Skeletal muscle tissue (tissue), 3 donors: ENCODE measurements at regions not wholly inside any gene's neighbourhood (a gene's known extent, or its start where the extent isn't known, plus 50 kb on each side); places are given as distances from the start of the nearest gene placed in this dataset.

Experiments used
- H3K27ac ChIP-seq: one replicate; pipeline ENCODE4 v1.7.0; 2013; ENCODE audit warnings: mild to moderate bottlenecking, low read depth, low read length, inconsistent platforms
- H3K27me3 ChIP-seq, 3 donors: one replicate each; pipeline ENCODE4 v1.7.0; 2013; ENCODE audit warnings: low read length in 3 of 3; ENCODE audit not compliant: control insufficient read depth in 3 of 3, insufficient read depth in 3 of 3
- H3K36me3 ChIP-seq, 3 donors: one replicate each; pipeline ENCODE4 v1.7.0; 2013; ENCODE audit warnings: low read length in 3 of 3; ENCODE audit not compliant: control insufficient read depth in 3 of 3, insufficient read depth in 3 of 3
- H3K4me1 ChIP-seq, 3 donors: one replicate each; pipeline ENCODE4 v1.7.0; 2013; ENCODE audit warnings: low read length in 3 of 3, mild to moderate bottlenecking in 3 of 3; ENCODE audit not compliant: control insufficient read depth in 3 of 3, insufficient read depth in 3 of 3
- H3K4me3 ChIP-seq, 3 donors: one replicate each; pipeline ENCODE4 v1.7.0; 2013; ENCODE audit warnings: low read length in 3 of 3
- H3K9ac ChIP-seq, 3 donors: one replicate each; pipeline ENCODE4 v1.7.0; 2013; ENCODE audit warnings: low read length in 3 of 3, mild to moderate bottlenecking in 3 of 3, moderate library complexity in 2 of 3, low read depth in 1 of 3
- H3K9me3 ChIP-seq, 3 donors: one replicate each; pipeline ENCODE4 v1.7.0; 2013; ENCODE audit warnings: low read length in 3 of 3; ENCODE audit not compliant: control insufficient read depth in 3 of 3
- donor health status: Osteomylitis.

DNA sequence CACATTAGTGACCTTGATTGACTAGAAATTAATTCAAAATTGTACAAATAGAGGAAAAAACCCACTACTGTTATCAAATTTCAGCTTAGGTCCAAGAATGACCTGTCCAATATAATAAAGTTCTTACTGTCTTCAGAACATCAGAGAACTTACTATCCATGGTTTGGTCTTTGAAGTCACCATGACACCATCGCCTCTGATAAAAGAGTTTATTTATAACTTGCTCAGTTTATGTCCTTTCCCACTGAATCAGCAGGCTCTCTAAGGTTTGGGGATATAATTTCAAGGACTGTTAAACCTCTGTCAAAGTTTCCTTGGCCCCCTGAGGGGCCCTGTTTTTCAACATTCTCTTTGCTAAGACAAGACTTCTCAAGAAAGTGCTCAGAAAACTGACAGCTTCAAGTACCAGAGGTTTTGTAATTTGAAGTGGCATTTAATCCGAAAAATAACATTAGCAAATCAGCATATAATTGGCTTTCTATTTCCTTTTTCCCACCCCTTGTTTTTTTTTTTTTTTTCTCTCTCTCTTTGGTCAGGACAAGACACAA, 191.7 kb upstream of the FERD3L start:
- Histone ChIP-seq H3K4me1 (no peaks in the 10 kb centered on the region), H3K36me3 (no peaks in the 10 kb centered on the region), H3K4me3 (no peak overlapping the region), H3K27ac (no peak overlapping the region), H3K27me3 (no peaks in the 10 kb centered on the region), H3K9me3 (no peaks in the 10 kb centered on the region), H3K9ac (no peak overlapping the region)

DNA sequence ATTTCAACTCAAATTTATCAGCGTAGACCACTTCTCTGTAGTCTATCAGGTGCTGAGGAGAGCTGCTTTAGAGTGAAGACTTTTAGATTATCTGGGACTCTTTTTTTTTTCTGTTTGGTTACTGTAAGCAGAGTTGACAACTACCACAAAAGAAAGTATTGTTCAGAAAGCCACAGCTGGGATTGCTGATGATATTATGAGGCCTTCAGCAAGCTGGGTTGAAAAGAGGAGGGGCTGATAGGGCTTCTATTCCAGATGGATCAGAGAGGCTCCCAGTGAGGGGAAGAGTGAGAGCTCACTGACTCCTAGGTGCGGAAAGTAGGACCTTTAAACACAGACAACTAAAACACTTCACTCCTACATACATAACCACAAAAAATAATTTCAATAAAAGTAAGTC, 188.5 kb upstream of the FERD3L start:
- Histone ChIP-seq H3K9ac (no peak overlapping the region), H3K36me3 (no peaks in the 10 kb centered on the region), H3K4me1 (no peaks in the 10 kb centered on the region), H3K4me3 (no peak overlapping the region), H3K9me3 (no peaks in the 10 kb centered on the region), H3K27me3 (no peaks in the 10 kb centered on the region), H3K27ac (no peak overlapping the region)

GRCh38 chr7:19327018-19327417, 181.8 kb upstream of the FERD3L start:
- H3K9ac ChIP-seq: no peak overlapping the region
- H3K27ac ChIP-seq: no peak overlapping the region
- H3K4me1 ChIP-seq: no peaks in the 10 kb centered on the region
- no peaks in the 10 kb centered on the region for H3K27me3 ChIP-seq
- no peaks in the 10 kb centered on the region for H3K9me3 ChIP-seq
- H3K36me3 ChIP-seq: no peaks in the 10 kb centered on the region
- no peak overlapping the region for H3K4me3 ChIP-seq

GRCh38 chr7:19322002-19322401, 176.8 kb upstream of the FERD3L start:
- H3K27me3 ChIP-seq: no peaks in the 10 kb centered on the region
- H3K4me1 ChIP-seq: no peaks in the 10 kb centered on the region
- no peak overlapping the region for H3K9ac ChIP-seq
- H3K27ac ChIP-seq: no peak overlapping the region
- no peaks in the 10 kb centered on the region for H3K36me3 ChIP-seq
- no peaks in the 10 kb centered on the region for H3K9me3 ChIP-seq
- no peak overlapping the region for H3K4me3 ChIP-seq

DNA sequence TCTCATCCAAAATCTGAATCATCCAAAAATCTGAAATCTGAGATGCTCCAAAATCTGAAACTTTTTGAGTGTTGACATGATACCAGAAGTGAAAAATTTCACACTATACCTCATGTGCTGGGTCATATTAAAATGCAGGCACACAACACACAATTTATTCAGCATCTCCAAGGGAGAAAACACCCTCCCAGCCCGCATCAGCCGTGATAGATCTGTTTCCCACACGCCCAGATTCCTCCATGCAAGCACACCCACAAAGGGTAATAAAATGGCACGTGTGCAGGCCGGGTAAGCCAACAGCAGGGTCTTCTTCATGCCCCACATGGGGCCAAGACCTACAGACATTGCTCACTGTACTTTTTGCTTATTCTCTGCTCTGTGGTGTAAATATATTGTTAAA, 173.1 kb upstream of the FERD3L start:
- Histone ChIP-seq H3K27ac (no peak overlapping the region), H3K36me3 (no peaks in the 10 kb centered on the region), H3K4me1 (no peaks in the 10 kb centered on the region), H3K27me3 (no peaks in the 10 kb centered on the region), H3K9ac (no peak overlapping the region), H3K4me3 (no peak overlapping the region), H3K9me3 (no peaks in the 10 kb centered on the region)

- Histone ChIP-seq H3K4me1 (no peaks in the 10 kb centered on the region), H3K27ac (no peak overlapping the region), H3K36me3 (no peaks in the 10 kb centered on the region), H3K9ac (no peak overlapping the region), H3K9me3 (no peaks in the 10 kb centered on the region), H3K27me3 (no peaks in the 10 kb centered on the region), H3K4me3 (no peak overlapping the region)
Measured at GRCh38 chr7:19317461-19317860, 172.2 kb upstream of the FERD3L start.

GRCh38 chr7:19312416-19312815, 167.2 kb upstream of the FERD3L start:
- no peak overlapping the region for H3K9ac ChIP-seq
- H3K36me3 ChIP-seq: no peaks in the 10 kb centered on the region
- no peak overlapping the region for H3K27ac ChIP-seq
- no peaks in the 10 kb centered on the region for H3K9me3 ChIP-seq
- no peaks in the 10 kb centered on the region for H3K4me1 ChIP-seq
- no peaks in the 10 kb centered on the region for H3K27me3 ChIP-seq
- H3K4me3 ChIP-seq: no peak overlapping the region

GRCh38 chr7:19307554-19307953, 162.3 kb upstream of the FERD3L start:
- Histone ChIP-seq H3K36me3 (no peaks in the 10 kb centered on the region), H3K9ac (no peak overlapping the region), H3K27ac (no peak overlapping the region), H3K27me3 (no peaks in the 10 kb centered on the region), H3K4me1 (no peaks in the 10 kb centered on the region), H3K4me3 (no peak overlapping the region), H3K9me3 (no peaks in the 10 kb centered on the region)

DNA sequence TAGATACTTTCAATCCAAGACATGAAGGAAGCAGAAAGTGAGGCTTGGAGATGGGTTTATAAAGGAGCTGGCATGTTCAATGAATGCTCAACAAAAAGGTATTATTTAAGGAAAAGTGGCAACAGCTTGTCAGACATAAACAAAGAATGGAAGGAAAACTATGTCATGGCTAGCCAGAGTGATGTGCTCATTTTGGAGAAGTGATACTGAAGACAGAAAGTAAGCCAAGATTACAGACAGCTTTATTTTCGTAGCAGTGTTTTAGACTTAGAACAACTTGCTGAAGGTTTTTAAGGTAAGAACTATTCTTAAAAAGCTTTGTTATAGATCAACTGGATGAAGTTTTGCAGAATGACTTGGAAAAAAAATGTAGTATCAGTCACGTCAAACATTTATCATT, 160.5 kb upstream of the FERD3L start:
- Histone ChIP-seq H3K36me3 (no peaks in the 10 kb centered on the region), H3K27ac (no peak overlapping the region), H3K9me3 (no peaks in the 10 kb centered on the region), H3K4me3 (no peak overlapping the region), H3K4me1 (no peaks in the 10 kb centered on the region), H3K9ac (no peak overlapping the region), H3K27me3 (no peaks in the 10 kb centered on the region)

GRCh38 chr7:19304086-19304485, 158.9 kb upstream of the FERD3L start:
- Histone ChIP-seq H3K27ac (no peak overlapping the region), H3K4me3 (no peak overlapping the region), H3K9me3 (no peaks in the 10 kb centered on the region), H3K4me1 (no peaks in the 10 kb centered on the region), H3K27me3 (no peaks in the 10 kb centered on the region), H3K9ac (no peak overlapping the region), H3K36me3 (no peaks in the 10 kb centered on the region)

DNA sequence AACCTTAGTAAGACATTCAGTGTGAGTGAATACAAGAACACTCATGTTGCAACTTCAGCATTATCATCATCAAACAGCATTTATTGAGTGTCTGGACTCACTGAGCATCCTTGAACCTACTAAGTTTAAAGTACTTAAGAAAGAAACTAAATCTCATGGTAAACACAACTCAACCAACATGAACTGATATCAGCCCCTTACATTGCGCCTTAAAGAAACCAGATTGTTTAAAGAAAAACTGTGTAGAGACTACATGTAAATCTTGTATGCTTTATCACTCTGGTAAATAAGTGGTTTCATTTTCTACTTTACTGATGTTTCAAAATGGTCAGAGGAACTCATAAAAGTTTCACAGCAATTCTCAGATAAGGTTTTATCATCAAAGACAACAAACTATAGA, 157.5 kb upstream of the FERD3L start:
- Histone ChIP-seq H3K9ac (no peak overlapping the region), H3K4me3 (no peak overlapping the region), H3K36me3 (no peaks in the 10 kb centered on the region), H3K4me1 (no peaks in the 10 kb centered on the region), H3K9me3 (no peaks in the 10 kb centered on the region), H3K27ac (no peak overlapping the region), H3K27me3 (no peaks in the 10 kb centered on the region)
